HG02588 (cell line): ENCODE measurements at regions not wholly inside any gene's neighbourhood (a gene's known extent, or its start where the extent isn't known, plus 50 kb on each side); places are given as distances from the start of the nearest gene placed in this dataset.
"Not testable (repeated sequence)": the region's sequence is repeated elsewhere in the genome, so short reads cannot be mapped to it uniquely, and the experiment has no call there.

Experiments
- ATAC-seq: cut with Tn5 transposase; IDR thresholded peaks from one replicate; pipeline ENCODE4 v1.9.1; 2021; ENCODE audit warnings: mild to moderate bottlenecking, moderate library complexity; ENCODE audit not compliant: unreplicated experiment

GRCh38 chr1:121566346-121566745 lies 381.6 kb downstream of the SRGAP2C start:
- ATAC-seq: no peak

- no peak for ATAC-seq
Observed at GRCh38 chr1:121569428-121569827, 384.7 kb downstream of the SRGAP2C start.

GRCh38 chr1:121573881-121574504 lies 389.2 kb downstream of the SRGAP2C start:
- ATAC-seq: not testable (repeated sequence)

- ATAC-seq: not testable (repeated sequence)
Observed at GRCh38 chr1:121574505-121574899, 389.7 kb downstream of the SRGAP2C start.

- ATAC-seq: not testable (repeated sequence)
Observed at GRCh38 chr1:121582898-121583297, 398.1 kb downstream of the SRGAP2C start.

DNA sequence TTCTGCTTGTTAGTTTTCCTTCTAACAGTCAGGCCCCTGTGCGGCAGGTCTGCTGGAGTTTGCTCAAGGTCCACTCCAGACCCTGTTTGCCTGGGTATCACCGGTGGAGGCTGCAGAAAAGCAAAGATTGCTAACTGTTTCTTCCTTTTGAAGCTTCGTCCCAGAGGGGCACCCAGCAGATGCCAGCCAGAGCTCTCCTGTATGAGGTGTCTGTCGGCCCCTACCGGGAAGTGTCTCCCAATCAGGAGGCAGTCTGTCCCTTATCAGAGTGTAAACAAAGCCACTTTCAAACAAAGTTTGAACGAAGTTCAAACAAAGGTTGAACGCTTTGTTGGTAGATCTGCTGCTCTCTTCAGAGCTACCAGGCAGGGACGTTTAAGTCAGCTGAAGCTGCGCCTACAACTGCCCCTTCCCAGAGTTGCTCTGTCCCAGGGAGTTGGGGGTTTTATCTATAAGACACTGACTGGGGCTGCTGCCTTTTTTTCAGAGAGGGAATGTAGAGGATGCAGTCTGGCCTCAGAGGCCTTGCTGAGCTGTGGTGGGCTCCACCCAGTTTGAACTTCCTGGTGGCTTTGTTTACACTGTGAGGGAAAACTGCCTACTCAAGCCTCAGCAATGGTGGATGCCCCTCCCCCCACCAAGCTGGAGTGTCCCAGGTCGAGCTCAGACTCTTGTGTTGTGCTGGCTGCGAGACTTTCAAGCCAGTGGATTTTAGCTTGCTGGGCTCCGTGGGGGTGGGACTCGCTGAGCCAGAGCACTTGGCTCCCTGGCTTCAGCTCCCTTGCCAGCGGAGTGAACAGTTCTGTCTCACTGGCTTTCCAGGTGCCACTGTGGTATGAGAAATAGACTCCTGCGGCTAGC lies 401.8 kb downstream of the SRGAP2C start:
- no peak for ATAC-seq

DNA sequence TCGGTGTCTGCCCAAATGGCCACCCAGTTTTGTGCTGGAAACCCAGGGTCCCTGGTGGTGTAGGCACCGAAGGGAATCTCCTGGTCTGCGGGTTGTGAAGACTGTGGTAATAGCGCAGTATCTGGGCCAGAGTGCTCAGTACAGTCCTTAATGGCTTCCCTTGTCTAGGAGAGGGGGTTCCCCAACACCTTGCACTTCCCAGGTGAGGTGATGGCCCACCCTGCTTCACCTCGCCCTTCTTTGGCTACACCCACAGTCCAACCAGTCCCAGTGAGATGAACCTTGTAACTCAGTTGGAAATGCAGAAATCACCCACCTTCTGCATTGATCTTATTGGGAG lies 402.4 kb downstream of the SRGAP2C start:
- no peak for ATAC-seq

- no peak for ATAC-seq
Observed at GRCh38 chr1:121587777-121588176, 403.0 kb downstream of the SRGAP2C start.

DNA sequence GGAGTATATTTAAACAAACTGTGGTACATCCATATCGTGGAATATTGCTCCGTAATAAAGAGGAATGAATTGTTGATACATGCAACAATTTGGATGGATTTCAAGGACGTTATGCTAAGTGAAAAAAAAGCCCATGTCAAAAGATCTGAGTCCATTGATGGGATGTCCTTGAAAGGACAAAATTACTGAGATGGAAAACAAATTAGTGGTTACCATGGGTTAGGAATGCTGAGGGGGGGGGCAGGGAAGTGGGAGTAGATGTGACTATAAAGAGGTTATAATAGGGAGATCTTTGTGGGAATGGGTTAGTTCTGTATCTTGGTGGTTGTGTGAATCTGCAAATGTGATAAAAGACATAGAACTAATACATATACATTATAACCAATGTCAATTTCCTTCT lies 409.3 kb downstream of the SRGAP2C start:
- ATAC-seq: no peak

DNA sequence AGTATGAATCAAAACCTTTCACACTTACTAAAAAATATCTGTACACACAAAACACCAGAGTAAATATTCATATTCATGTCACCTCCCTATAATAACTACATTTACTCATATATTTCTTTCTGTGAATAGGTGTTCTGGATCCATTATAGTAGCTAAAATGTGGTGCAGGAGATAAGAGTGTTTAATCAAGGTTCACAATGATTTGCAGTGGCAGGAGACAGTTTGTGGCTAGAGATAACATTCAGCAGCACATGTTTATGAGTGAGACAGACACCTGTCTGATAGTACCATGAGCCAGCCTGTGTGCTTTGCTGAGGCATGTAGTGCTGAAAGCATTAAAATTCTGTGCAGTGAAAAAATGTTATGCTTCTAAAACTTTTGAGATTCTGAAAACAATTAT lies 410.3 kb downstream of the SRGAP2C start:
- no peak for ATAC-seq

- not testable (repeated sequence) for ATAC-seq
Observed at GRCh38 chr1:121604843-121605444, 420.2 kb downstream of the SRGAP2C start.

DNA sequence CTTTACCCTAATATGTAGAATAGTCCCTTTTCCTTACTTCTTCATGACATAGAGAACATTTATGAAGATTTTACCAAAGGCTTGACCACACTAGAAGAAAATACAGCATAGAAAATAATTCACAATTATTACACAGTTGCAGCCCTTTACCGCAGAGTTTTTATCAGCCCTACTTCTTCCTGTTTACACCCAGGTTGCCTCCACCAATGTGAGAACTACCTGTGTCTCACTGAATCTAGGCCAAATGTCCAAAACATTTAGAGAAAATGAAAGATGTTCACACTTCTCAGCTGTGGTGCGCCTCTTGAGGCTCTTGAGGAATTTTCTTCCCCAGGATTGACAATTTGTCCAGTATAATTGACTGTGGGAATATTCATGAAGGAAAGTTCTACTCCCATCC lies 422.7 kb downstream of the SRGAP2C start:
- not testable (repeated sequence) for ATAC-seq
